ENCODE measurements at regions not wholly inside any gene's neighbourhood (a gene's known extent, or its start where the extent isn't known, plus 50 kb on each side); places are given as distances from the start of the nearest gene placed in this dataset.

GRCh38 chr5:121027636-121028035 is 563.5 kb downstream of the PRR16 start:
- Histone ChIP-seq H3F3A (ENCODE audit: insufficient read depth, low read depth) (no peaks in the 10 kb centered on the region), H4K20me1 (ENCODE audit: insufficient read depth) (no peaks in the 10 kb centered on the region), H3K27me3 (ENCODE audit: insufficient read depth, low read depth) (no peaks in the 10 kb centered on the region), H3K27ac (no peak overlapping the region), H3K4me3 (no peak overlapping the region), H3K9me2 (ENCODE audit: insufficient read depth) (no peaks in the 10 kb centered on the region), H3K79me2 (ENCODE audit: low read depth) (no peaks in the 10 kb centered on the region), H3K9me3 (ENCODE audit: insufficient read depth, low read depth) (no peaks in the 10 kb centered on the region), H3K4me2 (no peak overlapping the region), H3K36me3 (ENCODE audit: low read depth) (no peaks in the 10 kb centered on the region), H3K4me1 (replicated peaks; ENCODE audit: insufficient read depth) (no peaks in the 10 kb centered on the region), H2AFZ (no peak overlapping the region)
- TF ChIP-seq EZH2 (IDR thresholded peaks at IDR 0.05; ENCODE audit: low read depth), result no peak
- no peak for TF ChIP-seq CTCF (conservative IDR thresholded peaks at IDR 0.05)
- ChIA-PET POLR2A (ENCODE audit: unreplicated experiment) (no interaction called here), CTCF (no interaction called here)
- no peak for DNase-seq
- BruUV-seq (replicated peaks), result no TSS peak
- intact Hi-C loops (cut with micrococcal nuclease; ENCODE audit: unreplicated experiment), result no loop called here

GRCh38 chr5:121029536-121030245 is 565.6 kb downstream of the PRR16 start:
- POLR2A ChIA-PET (ENCODE audit: unreplicated experiment), result no interaction called here
- Histone ChIP-seq H3K9me2 (ENCODE audit: insufficient read depth) (no peaks in the 10 kb centered on the region), H2AFZ (no peak overlapping the region), H3K4me2 (no peak overlapping the region), H3K9me3 (ENCODE audit: insufficient read depth, low read depth) (no peaks in the 10 kb centered on the region), H3K4me1 (replicated peaks; ENCODE audit: insufficient read depth) (no peaks in the 10 kb centered on the region), H3K4me3 (no peak overlapping the region), H3K79me2 (ENCODE audit: low read depth) (no peaks in the 10 kb centered on the region), H4K20me1 (ENCODE audit: insufficient read depth) (no peaks in the 10 kb centered on the region), H3K36me3 (ENCODE audit: low read depth) (no peaks in the 10 kb centered on the region), H3K27me3 (ENCODE audit: insufficient read depth, low read depth) (no peaks in the 10 kb centered on the region), H3F3A (ENCODE audit: insufficient read depth, low read depth) (no peaks in the 10 kb centered on the region), H3K27ac (no peak overlapping the region)
- TF ChIP-seq CTCF (conservative IDR thresholded peaks at IDR 0.05) (no peak), EZH2 (IDR thresholded peaks at IDR 0.05; ENCODE audit: low read depth) (no peak)
- intact Hi-C loops (cut with micrococcal nuclease; ENCODE audit: unreplicated experiment), result no loop called here
- CTCF ChIA-PET, result no interaction called here
- DNase-seq, result no peak
- no TSS peak for BruUV-seq (replicated peaks)

DNA sequence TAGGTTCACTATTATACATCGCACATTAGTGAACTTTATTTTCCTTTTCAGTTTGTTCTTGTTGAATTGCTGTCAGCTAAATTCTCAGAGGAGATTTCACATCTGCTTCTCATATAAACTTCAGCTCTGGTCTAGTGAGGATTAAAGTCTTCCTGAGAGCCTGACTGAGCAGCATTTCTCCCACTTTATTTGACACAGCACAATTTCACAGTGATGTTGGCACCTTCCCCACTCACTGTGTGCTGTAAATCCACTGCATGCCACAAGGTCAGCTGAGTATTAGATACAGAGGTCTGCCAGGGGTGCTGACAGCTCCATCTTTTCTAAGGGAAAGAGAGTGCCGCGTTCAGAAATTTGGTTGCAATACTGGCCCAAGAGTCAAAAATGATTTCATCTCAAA is 567.4 kb downstream of the PRR16 start:
- H3K4me2 ChIP-seq, result no peak overlapping the region
- intact Hi-C loops (cut with micrococcal nuclease; ENCODE audit: unreplicated experiment), result no loop called here
- CTCF ChIA-PET, result no interaction called here
- H3K36me3 ChIP-seq (ENCODE audit: low read depth), result no peaks in the 10 kb centered on the region
- H3K27ac ChIP-seq, result no peak overlapping the region
- no peak overlapping the region for H2AFZ ChIP-seq
- H3F3A ChIP-seq (ENCODE audit: insufficient read depth, low read depth), result no peaks in the 10 kb centered on the region
- H3K4me3 ChIP-seq, result no peak overlapping the region
- H3K27me3 ChIP-seq (ENCODE audit: insufficient read depth, low read depth), result no peaks in the 10 kb centered on the region
- H3K9me2 ChIP-seq (ENCODE audit: insufficient read depth), result no peaks in the 10 kb centered on the region
- H4K20me1 ChIP-seq (ENCODE audit: insufficient read depth), result no peaks in the 10 kb centered on the region
- TF ChIP-seq CTCF (conservative IDR thresholded peaks at IDR 0.05) (no peak), EZH2 (IDR thresholded peaks at IDR 0.05; ENCODE audit: low read depth) (no peak)
- no peak for DNase-seq
- no peaks in the 10 kb centered on the region for H3K4me1 ChIP-seq (replicated peaks; ENCODE audit: insufficient read depth)
- no peaks in the 10 kb centered on the region for H3K9me3 ChIP-seq (ENCODE audit: insufficient read depth, low read depth)
- no peaks in the 10 kb centered on the region for H3K79me2 ChIP-seq (ENCODE audit: low read depth)
- no TSS peak for BruUV-seq (replicated peaks)
- POLR2A ChIA-PET (ENCODE audit: unreplicated experiment), result no interaction called here
